Parathyroid adenoma (tissue), 2 donors: ENCODE measurements at regions not wholly inside any gene's neighbourhood (a gene's known extent, or its start where the extent isn't known, plus 50 kb on each side); places are given as distances from the start of the nearest gene placed in this dataset.

Experiments used
- H2AFZ ChIP-seq: fragments of 300-600 bp; sonication (generic); one replicate; pipeline ENCODE4 v1.7.0; 2017; ENCODE audit warnings: antibody characterized with exemption, mild to moderate bottlenecking
- H3K27ac ChIP-seq: fragments of 300-600 bp; sonication (generic); one replicate; pipeline ENCODE4 v1.7.0; 2017
- H3K27me3 ChIP-seq: fragments of 300-600 bp; sonication (generic); one replicate; pipeline ENCODE4 v1.7.0; 2017; ENCODE audit warnings: low read length; ENCODE audit not compliant: control insufficient read depth, insufficient read depth
- H3K36me3 ChIP-seq: fragments of 300-600 bp; sonication (generic); one replicate; pipeline ENCODE4 v1.7.0; 2017; ENCODE audit warnings: low read length; ENCODE audit not compliant: control insufficient read depth, insufficient read depth
- H3K4me1 ChIP-seq: fragments of 300-600 bp; sonication (generic); one replicate; pipeline ENCODE4 v1.7.0; 2017; ENCODE audit warnings: control low read depth
- H3K4me2 ChIP-seq: fragments of 300-600 bp; sonication (generic); one replicate; pipeline ENCODE4 v1.7.0; 2017; ENCODE audit warnings: low read length
- H3K4me3 ChIP-seq: fragments of 300-600 bp; sonication (generic); one replicate; pipeline ENCODE4 v1.7.0; 2017; ENCODE audit warnings: low read depth, low read length
- H3K79me2 ChIP-seq: fragments of 300-600 bp; sonication (generic); one replicate; pipeline ENCODE4 v1.7.0; 2017; ENCODE audit warnings: control low read depth
- H3K9ac ChIP-seq: fragments of 300-600 bp; sonication (generic); one replicate; pipeline ENCODE4 v1.7.0; 2017; ENCODE audit warnings: mild to moderate bottlenecking
- H3K9me3 ChIP-seq: fragments of 300-600 bp; sonication (generic); one replicate; pipeline ENCODE4 v1.7.0; 2017; ENCODE audit warnings: low read length; ENCODE audit not compliant: control insufficient read depth
- CTCF ChIP-seq: fragments of 300-600 bp; sonication (generic); IDR thresholded peaks from one replicate; pipeline ENCODE4 v1.7.0; 2017; ENCODE audit warnings: antibody characterized with exemption, mild to moderate bottlenecking
- donor health status: primary hyperparathyroidism.

- H3K36me3 ChIP-seq = no peaks in the 10 kb centered on the region
- no peaks in the 10 kb centered on the region for H3K79me2 ChIP-seq
- H3K9ac ChIP-seq = no peak overlapping the region
- H3K4me3 ChIP-seq = no peak overlapping the region
- no peaks in the 10 kb centered on the region for H3K27me3 ChIP-seq
- no peaks in the 10 kb centered on the region for H3K4me1 ChIP-seq
- H3K27ac ChIP-seq = no peak overlapping the region
- TF ChIP-seq CTCF = no peak
- H2AFZ ChIP-seq = no peak overlapping the region
- no peak overlapping the region for H3K4me2 ChIP-seq
- H3K9me3 ChIP-seq = no peaks in the 10 kb centered on the region
Observed at GRCh38 chr2:82254728-82255127, 1950.2 kb upstream of the LRRTM1 start.

- H3K9ac ChIP-seq = no peak overlapping the region
- no peaks in the 10 kb centered on the region for H3K36me3 ChIP-seq
- no peak overlapping the region for H3K27ac ChIP-seq
- no peak overlapping the region for H3K4me3 ChIP-seq
- H3K27me3 ChIP-seq = no peaks in the 10 kb centered on the region
- H2AFZ ChIP-seq = no peak overlapping the region
- no peaks in the 10 kb centered on the region for H3K4me1 ChIP-seq
- no peaks in the 10 kb centered on the region for H3K9me3 ChIP-seq
- H3K79me2 ChIP-seq = no peaks in the 10 kb centered on the region
- TF ChIP-seq CTCF = no peak
- H3K4me2 ChIP-seq = no peak overlapping the region
Observed at GRCh38 chr2:82246220-82246775, 1941.7 kb upstream of the LRRTM1 start.

- Histone ChIP-seq H3K79me2 (no peaks in the 10 kb centered on the region), H3K9me3 (no peaks in the 10 kb centered on the region), H3K9ac (no peak overlapping the region), H3K4me1 (no peaks in the 10 kb centered on the region), H2AFZ (no peak overlapping the region), H3K4me2 (no peak overlapping the region), H3K4me3 (no peak overlapping the region), H3K36me3 (no peaks in the 10 kb centered on the region), H3K27me3 (no peaks in the 10 kb centered on the region), H3K27ac (no peak overlapping the region)
- TF ChIP-seq CTCF = no peak
Observed at GRCh38 chr2:82239176-82239575, 1934.6 kb upstream of the LRRTM1 start.

GRCh38 chr2:82237994-82238662, 1933.6 kb upstream of the LRRTM1 start:
- no peaks in the 10 kb centered on the region for H3K36me3 ChIP-seq
- H3K9ac ChIP-seq = no peak overlapping the region
- H2AFZ ChIP-seq = no peak overlapping the region
- no peak for TF ChIP-seq CTCF
- no peaks in the 10 kb centered on the region for H3K9me3 ChIP-seq
- no peak overlapping the region for H3K27ac ChIP-seq
- H3K4me2 ChIP-seq = no peak overlapping the region
- H3K4me1 ChIP-seq = no peaks in the 10 kb centered on the region
- H3K27me3 ChIP-seq = no peaks in the 10 kb centered on the region
- no peak overlapping the region for H3K4me3 ChIP-seq
- no peaks in the 10 kb centered on the region for H3K79me2 ChIP-seq
